A673 (cell line): ENCODE measurements at regions not wholly inside any gene's neighbourhood (a gene's known extent, or its start where the extent isn't known, plus 50 kb on each side); places are given as distances from the start of the nearest gene placed in this dataset.

ENCODE experiments used
- BruUV-seq: library from RNA; stranded (reverse); fragments of 400-500 nt; replicated peaks from 2 replicates; lab custom pipeline; 2021; lab: Mats Ljungman, UMichigan
- CTCF ChIA-PET: fragments of 300-600 bp; sonication (Branson Sonifier 250); formaldehyde crosslinking; loops from one replicate; lab custom pipeline; 2022; ENCODE audit warnings: antibody characterized with exemption; lab: Charles Lee
- POLR2A ChIA-PET: fragments of 300-600 bp; sonication (Branson Sonifier 250); formaldehyde crosslinking; loops from one replicate; lab custom pipeline; 2022; ENCODE audit warnings: antibody characterized with exemption; ENCODE audit not compliant: low non-redundant PET; lab: Charles Lee
- DNase-seq: peaks from one replicate; pipeline ENCODE4 v3.0.0-alpha.2; 2015; ENCODE audit warnings: low spot score
- H3K27ac ChIP-seq: fragments of 200-600 bp; sonication (generic); 2 replicates; pipeline ENCODE4 v1.5.1; 2016; ENCODE audit warnings: mixed run types, low read depth, mild to moderate bottlenecking, mixed read lengths, antibody characterized with exemption, low read length; ENCODE audit not compliant: poor library complexity, severe bottlenecking
- H3K27me3 ChIP-seq: fragments of 200-600 bp; sonication (generic); replicated peaks from 2 replicates; pipeline ENCODE4 v1.6.1; 2017; ENCODE audit warnings: mixed run types, low read depth, mild to moderate bottlenecking, mixed read lengths, antibody characterized with exemption, low read length; ENCODE audit not compliant: insufficient read depth, poor library complexity
- H3K36me3 ChIP-seq: fragments of 200-600 bp; sonication (generic); 2 replicates; pipeline ENCODE4 v1.6.1; 2016; ENCODE audit warnings: mixed run types, mild to moderate bottlenecking, mixed read lengths, antibody characterized with exemption, low read length; ENCODE audit not compliant: insufficient read depth, poor library complexity, severe bottlenecking
- H3K4me1 ChIP-seq: fragments of 200-600 bp; sonication (generic); 2 replicates; pipeline ENCODE4 v1.6.1; 2017; ENCODE audit warnings: mixed run types, mild to moderate bottlenecking, mixed read lengths, antibody characterized with exemption, low read length; ENCODE audit not compliant: insufficient read depth, poor library complexity, severe bottlenecking
- H3K4me3 ChIP-seq: fragments of 200-600 bp; sonication (generic); 2 replicates; pipeline ENCODE4 v1.5.1; 2016; ENCODE audit warnings: low read depth, mixed run types, mild to moderate bottlenecking, mixed read lengths, low read length; ENCODE audit not compliant: poor library complexity, severe bottlenecking
- H3K9me3 ChIP-seq: fragments of 200-600 bp; sonication (generic); 2 replicates; pipeline ENCODE4 v1.6.1; 2016; ENCODE audit warnings: mixed run types, low read depth, mild to moderate bottlenecking, mixed read lengths, antibody characterized with exemption, low read length; ENCODE audit not compliant: poor library complexity, severe bottlenecking
- EZH2 ChIP-seq: fragments of 200-600 bp; sonication (generic); IDR thresholded peaks from 2 replicates; pipeline ENCODE4 v1.6.1; 2017; ENCODE audit warnings: borderline replicate concordance, low read depth, mild to moderate bottlenecking, mixed read lengths, antibody characterized with exemption, low read length; ENCODE audit not compliant: poor library complexity, severe bottlenecking
- intact Hi-C: fragments of 100-400 bp; cut with micrococcal nuclease; formaldehyde crosslinking; loops from one replicate; pipeline ENCODE4 v1.10.0; 2022; ENCODE audit not compliant: unreplicated experiment
- TF ChIP-seq, protein P1 (sequence below): fragments of 300-800, 200-600 bp; sonication (generic); conservative IDR thresholded peaks from 2 replicates; pipeline ENCODE4 v1.5.1; 2017; ENCODE audit warnings: low read depth, mild to moderate bottlenecking, antibody characterized with exemption, low read length, moderate library complexity, mixed read lengths

DNA sequence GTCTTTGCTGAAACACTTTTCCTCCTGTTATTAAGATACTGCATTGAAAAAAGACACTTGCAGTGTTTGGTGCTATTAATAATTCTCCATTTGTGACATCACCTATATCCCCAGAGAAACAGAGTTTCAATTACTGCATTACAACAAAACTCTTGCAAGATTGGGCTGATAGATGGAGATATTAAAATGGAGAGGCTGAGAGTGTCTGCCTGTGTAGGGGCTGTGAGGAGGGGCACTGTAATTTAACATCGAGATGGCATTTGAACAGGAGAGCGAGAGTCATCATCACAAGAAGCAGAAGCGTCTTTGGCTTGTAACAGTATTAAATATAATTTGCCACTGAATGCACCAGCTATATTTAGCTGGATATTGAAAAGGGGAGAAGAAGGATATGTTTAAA, 316.5 kb downstream of the CDH26 start:
- TF ChIP-seq EZH2: no peak
- TF ChIP-seq, protein P1, sequence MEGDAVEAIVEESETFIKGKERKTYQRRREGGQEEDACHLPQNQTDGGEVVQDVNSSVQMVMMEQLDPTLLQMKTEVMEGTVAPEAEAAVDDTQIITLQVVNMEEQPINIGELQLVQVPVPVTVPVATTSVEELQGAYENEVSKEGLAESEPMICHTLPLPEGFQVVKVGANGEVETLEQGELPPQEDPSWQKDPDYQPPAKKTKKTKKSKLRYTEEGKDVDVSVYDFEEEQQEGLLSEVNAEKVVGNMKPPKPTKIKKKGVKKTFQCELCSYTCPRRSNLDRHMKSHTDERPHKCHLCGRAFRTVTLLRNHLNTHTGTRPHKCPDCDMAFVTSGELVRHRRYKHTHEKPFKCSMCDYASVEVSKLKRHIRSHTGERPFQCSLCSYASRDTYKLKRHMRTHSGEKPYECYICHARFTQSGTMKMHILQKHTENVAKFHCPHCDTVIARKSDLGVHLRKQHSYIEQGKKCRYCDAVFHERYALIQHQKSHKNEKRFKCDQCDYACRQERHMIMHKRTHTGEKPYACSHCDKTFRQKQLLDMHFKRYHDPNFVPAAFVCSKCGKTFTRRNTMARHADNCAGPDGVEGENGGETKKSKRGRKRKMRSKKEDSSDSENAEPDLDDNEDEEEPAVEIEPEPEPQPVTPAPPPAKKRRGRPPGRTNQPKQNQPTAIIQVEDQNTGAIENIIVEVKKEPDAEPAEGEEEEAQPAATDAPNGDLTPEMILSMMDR: no peak
- intact Hi-C loops: no loop called here
- no peaks in the 10 kb centered on the region for H3K4me1 ChIP-seq
- ChIA-PET CTCF (no interaction called here), POLR2A (no interaction called here)
- no peaks in the 10 kb centered on the region for H3K36me3 ChIP-seq
- no peak overlapping the region for H3K27ac ChIP-seq
- no peaks in the 10 kb centered on the region for H3K9me3 ChIP-seq
- no peak for DNase-seq
- H3K27me3 ChIP-seq: no peaks in the 10 kb centered on the region
- H3K4me3 ChIP-seq: no peak overlapping the region
- no TSS peak for BruUV-seq

DNA sequence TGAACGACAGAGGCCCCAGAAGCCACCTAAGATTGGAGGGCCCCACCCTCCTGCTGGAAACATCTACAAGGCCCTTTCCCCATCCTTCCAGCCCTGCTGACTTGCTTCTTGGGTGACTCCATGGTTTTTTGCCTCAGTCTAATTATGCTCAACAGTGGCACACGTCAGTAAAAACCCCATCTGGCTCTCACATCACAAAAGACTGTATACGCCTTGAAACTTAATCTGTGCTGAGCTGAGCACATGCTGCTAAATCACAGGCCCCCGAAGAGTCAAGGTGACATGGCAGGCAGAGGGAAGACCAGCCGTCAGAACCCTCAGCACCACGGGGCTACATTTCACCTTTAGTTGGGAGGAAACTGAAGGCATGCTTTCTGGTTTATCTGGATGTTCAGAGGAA, 323.1 kb downstream of the CDH26 start:
- Histone ChIP-seq H3K27ac (no peak overlapping the region), H3K4me1 (no peaks in the 10 kb centered on the region), H3K27me3 (no peaks in the 10 kb centered on the region), H3K9me3 (peaks cover 24% of the 10 kb centered on the region), H3K4me3 (no peak overlapping the region), H3K36me3 (no peaks in the 10 kb centered on the region)
- CTCF ChIA-PET: no interaction called here
- no TSS peak for BruUV-seq
- POLR2A ChIA-PET: no interaction called here
- no peak for DNase-seq
- TF ChIP-seq EZH2: no peak
- TF ChIP-seq, protein P1: no peak
- intact Hi-C loops: no loop called here

DNA sequence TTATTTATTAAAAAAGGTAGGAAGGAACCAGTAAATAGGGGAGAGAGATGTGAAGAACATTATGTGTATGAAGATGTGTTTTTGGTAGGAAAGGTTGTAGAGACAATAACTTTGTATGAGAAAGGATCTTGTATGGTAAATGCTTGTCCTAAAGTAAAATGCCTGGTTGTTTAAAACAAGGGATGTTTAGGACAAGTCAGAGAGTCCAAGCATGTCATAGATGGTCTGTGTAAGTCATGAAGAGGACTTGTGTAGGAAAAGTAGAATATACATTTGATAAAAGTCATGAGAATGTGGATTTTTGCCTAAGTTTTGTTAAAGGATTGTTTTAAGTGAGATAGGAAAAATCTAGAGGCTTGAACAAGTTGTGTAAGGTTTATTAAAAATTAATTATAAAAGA, 325.1 kb downstream of the CDH26 start:
- H3K36me3 ChIP-seq: no peaks in the 10 kb centered on the region
- CTCF ChIA-PET: no interaction called here
- POLR2A ChIA-PET: no interaction called here
- DNase-seq: no peak
- peaks cover 24% of the 10 kb centered on the region for H3K9me3 ChIP-seq
- no peak overlapping the region for H3K27ac ChIP-seq
- TF ChIP-seq EZH2: no peak
- TF ChIP-seq, protein P1: no peak
- H3K4me1 ChIP-seq: no peaks in the 10 kb centered on the region
- intact Hi-C loops: no loop called here
- BruUV-seq: no TSS peak
- H3K4me3 ChIP-seq: no peak overlapping the region
- H3K27me3 ChIP-seq: no peaks in the 10 kb centered on the region
